Endothelial cell of umbilical vein (primary cell): ENCODE measurements at regions not wholly inside any gene's neighbourhood (a gene's known extent, or its start where the extent isn't known, plus 50 kb on each side); places are given as distances from the start of the nearest gene placed in this dataset.
"Not testable (repeated sequence)": the region's sequence is repeated elsewhere in the genome, so short reads cannot be mapped to it uniquely, and the experiment has no call there.

Experiments
- BruUV-seq: library from RNA; stranded (reverse); fragments of 400-500 nt; replicated peaks from 2 replicates; lab custom pipeline; 2021; lab: Mats Ljungman, UMichigan
- CTCF ChIA-PET: fragments of 300-600, 350-600 bp; sonication (Branson Sonifier 250); formaldehyde crosslinking; loops from one replicate; lab custom pipeline; 2021; ENCODE audit warnings: antibody characterized with exemption, inconsistent platforms; lab: Charles Lee
- POLR2A ChIA-PET: fragments of 300-600, 350-600 bp; sonication (Branson Sonifier 250); formaldehyde crosslinking; loops from one replicate; lab custom pipeline; 2021; ENCODE audit warnings: antibody characterized with exemption, inconsistent platforms; lab: Charles Lee
- DNase-seq: peaks from one replicate; pipeline ENCODE4 v3.0.0-alpha.2; 2011; ENCODE audit warnings: low read depth, low spot score
- FAIRE-seq: peaks from 2 replicates; lab custom pipeline; 2011; peaks lifted over from hg19 to GRCh38; lab: Jason Lieb, UNC
- H2AFZ ChIP-seq: 2 replicates; pipeline ENCODE4 v1.6.0; 2012; ENCODE audit warnings: low read depth, low read length, control low read depth, inconsistent platforms
- H3K27ac ChIP-seq: 2 replicates; pipeline ENCODE4 v1.5.1; 2011; ENCODE audit warnings: low read depth, mild to moderate bottlenecking, control low read depth, low read length, moderate library complexity; ENCODE audit not compliant: insufficient read depth
- H3K27me3 ChIP-seq, 2 experiments: 2 replicates each; pipeline versions ENCODE4 v1.6.0 to v1.6.1; 2011; ENCODE audit warnings: low read length in 2 of 2, mixed read lengths in 1 of 2; ENCODE audit not compliant: control insufficient read depth in 2 of 2, insufficient read depth in 2 of 2
- H3K36me3 ChIP-seq, 2 experiments: 2 replicates in 1 of 2; 3 replicates in 1 of 2; pipeline ENCODE4 v1.5.1; 2011; ENCODE audit warnings: low read length in 2 of 2, mild to moderate bottlenecking in 1 of 2, moderate library complexity in 1 of 2; ENCODE audit not compliant: control insufficient read depth in 2 of 2, insufficient read depth in 2 of 2; ENCODE audit errors: extremely low read depth in 1 of 2
- H3K4me1 ChIP-seq: 3 replicates; pipeline ENCODE4 v1.5.1; 2011; ENCODE audit warnings: mild to moderate bottlenecking, low read length; ENCODE audit not compliant: control insufficient read depth, insufficient read depth; ENCODE audit errors: extremely low read depth
- H3K4me2 ChIP-seq: 2 replicates; pipeline ENCODE4 v1.6.1; 2011; ENCODE audit warnings: low read length, control low read depth, mixed read lengths; ENCODE audit not compliant: insufficient read depth
- H3K4me3 ChIP-seq, 3 experiments: fragments of 200-600 bp in 1 of 3; sonication (generic), shearing (Covaris generic) in 1 of 3; replicated peaks in 1 of 3; 2 replicates each; pipeline ENCODE4 v1.5.1; 2011 to 2016; ENCODE audit warnings: control low read depth in 3 of 3, low read length in 3 of 3, mild to moderate bottlenecking in 2 of 3, inconsistent platforms in 1 of 3, low read depth in 1 of 3, moderate library complexity in 1 of 3; ENCODE audit not compliant: insufficient read depth in 1 of 3
- H3K79me2 ChIP-seq: 2 replicates; pipeline ENCODE4 v1.6.0; 2012; ENCODE audit warnings: low read length, inconsistent platforms; ENCODE audit not compliant: control insufficient read depth, insufficient read depth
- H3K9ac ChIP-seq: replicated peaks from 2 replicates; pipeline ENCODE3; 2011; ENCODE audit warnings: low read length, control low read depth; ENCODE audit not compliant: insufficient read depth; ENCODE audit errors: extremely low read depth
- H3K9me1 ChIP-seq: replicated peaks from 3 replicates; pipeline ENCODE4 v1.6.0; 2011; ENCODE audit warnings: mild to moderate bottlenecking, low read length; ENCODE audit not compliant: control insufficient read depth, insufficient read depth; ENCODE audit errors: extremely low read depth
- H3K9me3 ChIP-seq: replicated peaks from 2 replicates; pipeline ENCODE4 v1.5.1; 2012; ENCODE audit warnings: low read length, inconsistent platforms; ENCODE audit not compliant: control insufficient read depth, insufficient read depth
- H4K20me1 ChIP-seq: replicated peaks from 2 replicates; pipeline ENCODE3; 2011; ENCODE audit warnings: mild to moderate bottlenecking, low read length; ENCODE audit not compliant: control insufficient read depth, insufficient read depth; ENCODE audit errors: extremely low read depth
- CTCF ChIP-seq, 2 donors: IDR thresholded peaks; 1 replicate in 1 of 2; 2 replicates in 1 of 2; pipeline ENCODE4 v1.5.1; 2011; ENCODE audit warnings: low read length in 2 of 2, mild to moderate bottlenecking in 2 of 2, moderate library complexity in 2 of 2, control low read depth in 1 of 2, inconsistent platforms in 1 of 2, low read depth in 1 of 2; ENCODE audit not compliant: insufficient read depth in 1 of 2; ENCODE audit errors: extremely low read depth in 1 of 2
- EZH2 ChIP-seq: IDR thresholded peaks from 2 replicates; pipeline ENCODE4 v1.6.1; 2012; ENCODE audit warnings: borderline replicate concordance, low read depth, mild to moderate bottlenecking, moderate library complexity, low read length, inconsistent platforms; ENCODE audit not compliant: severe bottlenecking
- FOS ChIP-seq: IDR thresholded peaks from 2 replicates; pipeline ENCODE4 v1.6.1; 2011; ENCODE audit warnings: mild to moderate bottlenecking, low read length, moderate library complexity, borderline replicate concordance; ENCODE audit not compliant: insufficient read depth
- GATA2 ChIP-seq: IDR thresholded peaks from 2 replicates; pipeline ENCODE4 v1.7.0; 2011; ENCODE audit warnings: low read depth, mild to moderate bottlenecking, moderate library complexity, mixed read lengths, low read length; ENCODE audit not compliant: insufficient read length, insufficient read depth
- JUN ChIP-seq: IDR thresholded peaks from 2 replicates; pipeline ENCODE4 v1.6.1; 2011; ENCODE audit warnings: borderline replicate concordance, low read depth; ENCODE audit not compliant: insufficient read length, insufficient read depth
- MAX ChIP-seq: IDR thresholded peaks from 2 replicates; pipeline ENCODE4 v1.6.1; 2011; ENCODE audit not compliant: insufficient read depth, insufficient read length
- MYC ChIP-seq: IDR thresholded peaks from one replicate; pipeline ENCODE4 v1.6.1; 2011; ENCODE audit warnings: mild to moderate bottlenecking, low read depth, low read length
- POLR2A ChIP-seq: IDR thresholded peaks from 2 replicates; pipeline ENCODE4 v1.6.1; 2012; ENCODE audit warnings: low read depth, mild to moderate bottlenecking, control low read depth, low read length
- POLR2AphosphoS5 ChIP-seq: IDR thresholded peaks from 2 replicates; pipeline ENCODE4 v1.6.1; 2012; ENCODE audit warnings: low read depth, mild to moderate bottlenecking, control low read depth, low read length, moderate library complexity; ENCODE audit not compliant: insufficient read depth
- dilution Hi-C: fragments of 300-500 bp; cut with MboI; formaldehyde crosslinking; loops from one replicate; pipeline ENCODE4 v1.15.0; 2019; ENCODE audit warnings: low sequenced_read_pairs; ENCODE audit not compliant: extremely low pct_ligation_motif_present
- intact Hi-C: fragments of 100-400 bp; cut with micrococcal nuclease; formaldehyde crosslinking; loops from one replicate; pipeline ENCODE4 v1.10.0; 2022

GRCh38 chr20:30812739-30813411 is 444.6 kb upstream of the DEFB115 start:
- Histone ChIP-seq H4K20me1 (no peaks in the 10 kb centered on the region), H3K36me3 (no peaks in the 10 kb centered on the region), H3K79me2 (no peaks in the 10 kb centered on the region), H3K27me3 (no peaks in the 10 kb centered on the region), H3K9me1 (no peaks in the 10 kb centered on the region), H3K4me3 (no peak overlapping the region), H3K27ac (no peak overlapping the region), H3K4me1 (no peaks in the 10 kb centered on the region), H2AFZ (no peak overlapping the region), H3K4me2 (no peak overlapping the region), H3K9ac (no peak overlapping the region), H3K9me3 (peaks cover 15% of the 10 kb centered on the region)
- dilution Hi-C loops: no loop called here
- BruUV-seq: no TSS peak
- intact Hi-C loops: no loop called here
- ChIA-PET POLR2A (no interaction called here), CTCF (no interaction called here)
- no peak for FAIRE-seq
- DNase-seq: no peak
- TF ChIP-seq FOS (no peak), MYC (no peak), POLR2AphosphoS5 (no peak), EZH2 (no peak), GATA2 (no peak), CTCF (IDR thresholded peaks at IDR 0.05; ENCODE audit: extremely low read depth in 1 of 2, insufficient read depth in 1 of 2, low read depth in 1 of 2, low read length in 2 of 2) (no peak), MAX (no peak), POLR2A (no peak), JUN (no peak)

GRCh38 chr20:30813412-30814311 is 443.8 kb upstream of the DEFB115 start:
- intact Hi-C loops, H3K4me3 ChIP-seq, CTCF ChIA-PET, DNase-seq, H3K9me1 ChIP-seq, BruUV-seq, H3K36me3 ChIP-seq, H3K27ac ChIP-seq, H3K9ac ChIP-seq, FAIRE-seq, H3K4me2 ChIP-seq, POLR2A ChIA-PET, dilution Hi-C loops, H3K27me3 ChIP-seq, H3K4me1 ChIP-seq, H3K79me2 ChIP-seq, H4K20me1 ChIP-seq, H2AFZ ChIP-seq: not testable (repeated sequence)
- peaks cover 15% of the 10 kb centered on the region for H3K9me3 ChIP-seq
